ENCODE measurements at regions not wholly inside any gene's neighbourhood (a gene's known extent, or its start where the extent isn't known, plus 50 kb on each side); places are given as distances from the start of the nearest gene placed in this dataset.

DNA sequence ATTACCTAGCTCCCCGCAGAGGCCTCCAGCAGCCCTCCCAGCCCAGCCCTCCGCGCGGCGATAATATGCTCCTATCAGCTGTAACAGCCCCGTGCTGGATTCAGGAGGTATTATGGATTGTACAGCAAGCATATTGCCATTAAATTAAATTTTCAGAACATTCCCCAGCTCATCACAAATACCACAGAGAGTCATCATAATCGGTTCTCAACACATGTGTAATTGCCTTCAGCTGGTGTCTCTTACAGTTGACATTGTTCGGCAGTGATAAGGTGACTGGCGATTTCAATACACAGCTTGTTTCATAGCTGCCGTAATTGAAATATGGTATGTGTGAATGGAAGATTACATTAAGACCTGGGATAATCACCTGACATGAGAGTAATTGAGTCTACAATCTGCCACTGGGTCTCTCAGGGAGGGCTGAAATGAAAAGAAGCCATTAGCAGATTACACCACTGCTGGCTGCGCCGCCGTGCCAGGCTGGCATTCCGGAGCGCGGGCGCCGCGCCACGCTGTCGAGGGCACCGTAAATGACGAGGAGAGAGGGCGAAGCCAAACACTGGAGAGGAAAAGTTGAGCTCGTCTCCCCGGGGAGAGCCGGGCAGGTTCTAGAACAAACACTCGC lies 549.4 kb upstream of the SALL3 start:
- TF ChIP-seq POLR2A (IDR thresholded peaks at IDR 0.05) (no peak), CTCF (IDR thresholded peaks at IDR 0.05) (no peak)
